ENCODE measurements at regions not wholly inside any gene's neighbourhood (a gene's known extent, or its start where the extent isn't known, plus 50 kb on each side); places are given as distances from the start of the nearest gene placed in this dataset.

DNA sequence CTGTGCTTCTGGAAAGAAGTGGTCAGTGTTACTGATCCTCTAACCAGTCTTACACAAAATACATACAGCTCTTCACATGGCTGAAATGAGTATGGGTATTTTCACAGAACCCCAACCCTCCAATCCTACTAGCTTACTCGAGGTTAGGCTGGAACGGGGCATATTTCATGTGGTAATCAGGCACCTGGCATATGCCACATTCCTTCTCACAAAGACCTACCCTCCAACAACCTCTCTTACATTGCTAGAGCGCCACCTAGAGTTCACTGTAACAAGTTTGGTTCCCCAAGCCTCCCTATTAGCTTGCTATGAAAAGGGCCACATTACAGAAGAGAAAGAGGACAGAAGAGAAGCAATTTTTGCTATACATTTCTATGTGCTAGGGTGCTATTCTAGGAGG, 597.3 kb downstream of the PRELID2 start:
- DNase-seq, result peak; percentile 55

GRCh38 chr5:145236983-145237382, 598.2 kb downstream of the PRELID2 start:
- no peak for DNase-seq

DNA sequence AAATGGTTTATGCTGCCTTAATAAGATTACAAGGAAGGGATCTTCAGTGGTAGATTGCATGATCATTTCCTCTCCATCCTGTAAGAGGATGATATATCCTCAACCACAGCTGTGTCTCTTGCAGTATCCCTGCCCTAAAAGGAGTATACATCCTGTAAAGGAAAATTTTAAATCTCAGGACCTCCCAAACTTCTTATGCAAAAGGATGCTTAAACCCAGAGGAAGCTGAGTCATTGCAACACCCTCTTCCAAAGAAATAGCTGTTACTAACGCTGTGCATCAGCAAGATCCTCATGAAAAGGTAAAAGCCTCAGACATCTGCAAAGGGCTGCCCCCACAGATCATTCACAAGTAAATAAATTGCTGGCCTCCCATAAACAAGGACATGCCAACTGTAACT, 599.0 kb downstream of the PRELID2 start:
- DNase-seq, result no peak

GRCh38 chr5:145233461-145233860, 601.7 kb downstream of the PRELID2 start:
- DNase-seq, result no peak

DNA sequence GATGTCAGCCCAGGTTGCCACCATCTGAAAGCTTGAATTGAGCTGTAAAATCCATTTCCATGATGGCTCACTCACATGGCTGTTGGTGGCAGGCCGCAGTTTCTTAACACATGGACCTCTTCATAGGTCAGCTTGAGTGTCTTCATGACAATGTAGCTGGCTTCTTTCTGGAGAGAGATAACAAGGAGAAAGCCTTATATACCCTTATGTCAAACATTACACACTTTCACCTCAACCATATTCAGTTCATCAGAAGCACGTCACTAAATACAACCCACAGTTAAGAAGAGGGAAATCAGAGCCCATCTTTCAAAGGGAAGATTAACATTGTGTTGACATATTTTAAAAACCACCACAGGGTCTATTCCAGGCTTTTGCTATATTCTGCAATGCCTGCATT, 604.4 kb downstream of the PRELID2 start:
- DNase-seq, result no peak

DNA sequence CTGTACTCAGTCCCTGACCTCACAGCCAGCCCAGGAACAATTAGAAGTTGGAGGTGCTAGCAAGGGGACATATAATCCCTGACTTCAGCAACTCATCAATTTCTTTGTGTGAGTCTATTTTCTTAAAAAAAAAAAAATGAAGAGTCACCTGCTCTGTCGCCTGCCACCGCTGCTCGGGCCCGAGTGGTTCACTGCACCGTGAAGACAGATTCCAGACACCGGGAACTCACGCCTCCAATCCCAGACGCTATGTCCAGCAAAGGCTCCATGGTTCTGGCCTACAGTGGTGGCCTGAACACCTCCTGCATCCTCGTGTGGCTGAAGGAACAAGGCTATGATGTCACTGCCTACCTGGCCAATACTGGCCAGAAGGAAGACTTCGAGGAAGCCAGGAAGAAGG, 606.6 kb downstream of the PRELID2 start:
- no peak for DNase-seq

DNA sequence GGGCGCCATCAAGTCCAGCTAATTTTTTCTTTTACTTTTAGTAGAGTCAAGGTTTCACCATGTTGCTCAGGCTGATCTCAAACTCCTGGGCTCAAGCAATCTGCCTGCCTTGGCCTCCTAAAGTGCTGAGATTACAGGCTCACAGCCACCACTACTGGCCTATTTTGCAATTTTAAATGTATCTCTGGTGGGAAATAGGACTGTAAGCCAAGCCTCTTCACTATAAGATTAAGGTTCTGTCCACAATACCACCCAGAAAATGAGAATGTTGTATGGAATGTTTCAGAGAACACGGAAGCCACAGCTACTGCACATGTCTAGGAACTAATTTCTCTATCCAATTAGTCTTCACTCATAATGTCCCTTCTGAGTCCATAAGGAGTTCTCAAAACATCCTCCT, 607.3 kb downstream of the PRELID2 start:
- no peak for DNase-seq

DNA sequence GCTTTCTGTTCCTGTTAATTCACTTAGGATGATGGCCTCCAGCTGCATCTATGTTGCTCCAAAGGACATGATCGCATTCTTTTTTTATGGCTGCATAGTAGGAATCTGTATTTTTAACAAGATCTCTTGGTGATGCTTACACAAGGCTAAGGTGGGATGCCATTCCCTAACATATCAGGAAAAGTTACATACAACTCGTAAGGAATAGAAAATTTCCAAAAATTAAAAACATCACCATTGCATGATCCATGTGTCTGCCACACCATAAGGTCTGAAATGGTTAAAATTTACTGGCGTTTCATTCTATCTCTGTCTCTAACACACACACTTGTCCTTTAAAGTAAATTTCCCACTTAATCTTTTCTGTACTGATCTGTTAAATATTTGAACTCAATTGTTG, 608.4 kb downstream of the PRELID2 start:
- no peak for DNase-seq

- no peak for DNase-seq
Observed at GRCh38 chr5:145225529-145225928, 609.6 kb downstream of the PRELID2 start.

GRCh38 chr5:145223582-145223981, 611.6 kb downstream of the PRELID2 start:
- DNase-seq, result no peak

GRCh38 chr5:145222622-145223021, 612.5 kb downstream of the PRELID2 start:
- DNase-seq, result no peak

- peak; percentile 54 for DNase-seq
Observed at GRCh38 chr5:145221416-145221815, 613.7 kb downstream of the PRELID2 start.

DNA sequence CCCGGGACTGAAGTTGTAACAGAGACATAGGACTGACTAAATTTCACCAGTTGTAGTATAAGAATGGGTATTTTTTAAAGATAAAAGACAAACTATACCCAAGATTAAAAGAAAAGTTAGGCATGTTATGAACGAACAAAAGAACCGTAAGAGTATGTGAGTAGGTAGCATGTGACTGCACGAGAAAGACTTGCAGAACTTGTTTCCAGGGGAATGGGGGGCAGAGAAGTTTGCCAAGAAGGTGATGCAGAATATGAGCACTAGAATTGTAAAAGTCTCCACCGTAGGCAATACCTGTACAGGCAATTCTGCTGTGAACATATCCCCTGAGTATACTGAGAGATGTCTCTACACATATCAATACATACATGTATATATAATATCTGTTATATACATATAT, 614.7 kb downstream of the PRELID2 start:
- no peak for DNase-seq

GRCh38 chr5:145218982-145219381, 616.2 kb downstream of the PRELID2 start:
- no peak for DNase-seq

DNA sequence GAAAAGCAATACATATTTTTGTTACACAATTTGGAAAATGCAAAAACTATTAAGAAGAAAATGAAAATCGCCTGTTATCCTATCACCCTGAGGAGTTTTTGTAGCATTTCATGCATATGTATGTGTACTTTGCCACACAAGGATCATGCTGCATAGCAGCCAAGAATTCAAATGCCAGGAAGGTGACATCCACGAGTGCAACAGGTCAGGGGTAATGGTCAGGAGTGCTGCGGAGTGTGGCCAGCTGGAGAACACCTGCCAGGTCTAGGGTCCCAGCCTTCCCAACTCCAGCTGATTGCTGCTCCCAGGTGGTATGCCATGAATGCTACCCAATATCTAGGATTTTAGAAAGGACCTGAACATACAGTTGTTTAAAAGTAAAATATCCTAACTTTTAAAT, 617.1 kb downstream of the PRELID2 start:
- no peak for DNase-seq

DNA sequence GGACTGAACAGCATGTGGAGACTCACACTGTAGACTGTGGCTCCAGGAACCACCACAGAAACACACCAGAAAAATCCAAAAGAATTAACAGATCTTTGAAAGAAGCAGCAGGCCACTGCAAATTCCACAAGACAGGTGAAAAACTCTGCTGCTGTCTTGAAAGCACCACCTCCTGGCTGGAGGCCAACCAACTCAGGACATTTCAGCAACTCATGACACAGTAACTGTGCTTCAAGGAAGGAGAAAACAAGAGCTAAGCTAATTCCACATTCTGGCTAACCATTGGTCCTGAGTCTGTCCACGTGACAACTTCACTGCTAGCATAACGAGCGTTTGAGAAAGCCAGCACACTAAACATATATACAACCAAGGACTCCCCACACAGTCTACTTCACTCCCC, 625.1 kb downstream of the PRELID2 start:
- DNase-seq, result no peak

GRCh38 chr5:145205546-145205945, 629.6 kb downstream of the PRELID2 start:
- DNase-seq, result no peak

DNA sequence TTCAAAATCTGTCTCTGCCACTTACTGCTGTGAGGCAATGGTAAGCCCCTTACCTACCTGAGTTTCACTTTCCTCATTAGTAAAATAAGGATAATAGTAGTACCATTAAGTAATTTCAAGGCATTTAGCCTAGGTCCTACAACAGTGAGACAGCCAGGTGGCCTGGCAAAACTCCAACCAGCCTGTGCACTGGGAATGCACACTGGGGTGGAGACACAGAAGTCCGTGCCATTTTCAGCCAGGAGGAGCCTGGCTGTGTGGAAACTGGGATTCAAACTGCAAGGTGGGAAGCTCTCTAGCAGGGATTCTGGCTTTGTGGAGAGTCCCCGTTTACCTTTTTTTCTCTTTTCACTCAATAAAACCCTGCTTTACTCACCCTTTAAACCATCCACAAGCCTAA, 630.4 kb downstream of the PRELID2 start:
- no peak for DNase-seq

- no peak for DNase-seq
Observed at GRCh38 chr5:145203193-145203592, 631.9 kb downstream of the PRELID2 start.

DNA sequence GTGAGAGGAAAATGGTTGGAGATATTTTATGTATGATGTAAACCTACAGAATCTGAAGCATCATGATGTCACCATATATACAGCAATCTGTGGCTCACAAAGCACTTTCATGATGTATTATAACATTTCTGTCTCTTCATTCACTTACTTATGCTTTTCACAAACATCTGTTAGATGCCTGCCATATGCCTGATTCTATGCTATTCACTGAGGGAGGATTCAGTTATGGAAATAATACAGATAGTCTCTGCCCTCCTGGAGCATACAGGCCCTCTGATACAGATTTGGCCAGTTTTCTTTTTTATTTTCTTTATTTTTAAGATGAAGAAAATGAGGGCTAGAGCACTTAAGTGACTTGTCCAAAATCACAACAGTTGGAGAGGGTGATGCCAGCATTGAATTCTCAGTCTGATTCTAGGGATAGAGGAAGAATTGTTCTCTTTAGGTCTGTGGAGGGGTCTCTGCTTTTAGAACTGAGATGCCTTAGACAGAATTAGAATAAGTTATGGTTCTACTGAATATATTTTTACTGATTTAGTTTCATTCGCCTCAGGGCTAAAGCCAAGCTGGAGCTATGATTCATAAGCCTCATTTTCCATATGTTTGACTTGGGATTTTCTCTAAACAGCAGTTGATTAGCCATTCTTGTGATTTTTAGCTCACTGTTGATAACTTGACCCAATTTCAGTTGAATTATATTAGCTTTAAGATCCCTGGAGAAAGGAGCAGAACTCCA, 636.4 kb downstream of the PRELID2 start:
- no peak for DNase-seq

GRCh38 chr5:145189746-145190145, 645.4 kb downstream of the PRELID2 start:
- no peak for DNase-seq

- DNase-seq, result no peak
Observed at GRCh38 chr5:145180371-145180770, 654.8 kb downstream of the PRELID2 start.

DNA sequence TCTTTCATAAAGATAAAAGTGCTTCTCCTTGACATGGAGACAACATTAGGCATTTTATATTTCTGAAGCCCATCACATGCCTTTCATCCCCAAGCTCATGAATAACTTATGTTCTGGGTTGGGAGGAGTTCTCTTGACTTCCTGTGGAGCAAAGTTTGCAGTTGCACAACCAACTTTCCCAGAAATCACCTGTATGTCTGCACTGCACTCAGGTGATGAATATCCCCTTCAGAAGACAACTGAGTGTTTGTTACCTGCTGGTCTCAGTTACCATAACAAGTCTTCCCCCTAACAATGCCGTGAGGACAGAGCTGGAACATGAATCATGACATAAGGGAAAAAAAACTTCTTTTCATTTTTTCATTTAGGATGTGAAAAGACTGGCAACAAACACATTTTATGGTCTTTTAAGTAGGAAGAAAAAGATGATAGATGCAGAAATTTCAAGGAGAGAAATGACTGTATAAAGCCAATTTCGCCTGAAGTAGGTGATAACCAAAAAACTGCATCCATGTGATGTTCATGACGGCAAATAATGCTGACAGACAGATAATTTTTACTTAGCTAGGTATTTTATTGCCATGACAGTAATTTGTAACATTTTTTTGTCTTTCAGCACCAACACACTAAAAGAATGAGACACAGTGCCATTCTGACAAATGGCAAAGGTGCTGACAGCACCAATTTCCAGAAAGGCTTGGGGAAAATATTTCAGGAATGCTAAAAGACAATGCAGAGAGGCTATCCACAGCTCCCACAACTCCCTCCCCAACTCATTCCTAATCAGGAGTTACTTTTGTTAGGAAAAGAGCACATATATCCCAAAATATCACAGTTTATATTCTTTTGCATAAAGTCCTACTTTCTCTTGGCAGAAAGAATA, 656.3 kb downstream of the PRELID2 start:
- DNase-seq, result peak; percentile 41

DNA sequence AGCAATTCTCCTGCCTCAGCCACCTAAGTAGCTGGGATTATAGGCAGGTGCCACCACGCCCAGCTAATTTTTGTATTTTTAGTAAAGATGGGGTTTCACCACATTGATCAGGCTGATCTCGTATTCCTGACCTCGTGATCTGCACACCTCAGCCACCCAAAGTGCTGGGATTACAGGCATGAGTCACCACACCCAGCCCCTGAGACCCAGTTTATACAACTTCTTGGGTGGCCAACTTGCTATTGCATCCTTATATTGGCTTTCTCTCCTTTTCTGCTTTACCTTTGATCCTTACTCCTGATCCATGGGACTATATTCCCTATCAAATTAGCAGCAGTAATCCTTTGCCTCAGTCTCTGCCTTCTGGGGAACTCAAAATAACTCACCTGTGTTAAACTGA, 659.1 kb downstream of the PRELID2 start:
- DNase-seq, result no peak
